HepG2 (cell line): ENCODE measurements at regions not wholly inside any gene's neighbourhood (a gene's known extent, or its start where the extent isn't known, plus 50 kb on each side); places are given as distances from the start of the nearest gene placed in this dataset.
A peak's percentile ranks its signal among the peaks of the same experiment; 100 is the strongest.

Experiments
- AGO2 ChIP-seq: fragments of 200-400 bp; formaldehyde crosslinking; optimal IDR thresholded peaks from 2 replicates; pipeline ENCODE3; 2017; ENCODE audit warnings: mild to moderate bottlenecking, low read depth, low read length, moderate library complexity
- JDP2 ChIP-seq: sonication (generic); formaldehyde crosslinking; IDR thresholded peaks from 2 replicates; pipeline ENCODE4 v1.8.1; 2022; ENCODE audit warnings: missing genetic modification reagents, borderline replicate concordance
- MTF1 ChIP-seq: sonication (generic); formaldehyde crosslinking; IDR thresholded peaks from 2 replicates; pipeline ENCODE4 v1.5.0; 2020; ENCODE audit warnings: missing genetic modification reagents
- NFATC3 ChIP-seq: sonication (generic); formaldehyde crosslinking; IDR thresholded peaks from 2 replicates; pipeline ENCODE4 v1.5.1; 2020; ENCODE audit warnings: mild to moderate bottlenecking, missing genetic modification reagents
- ONECUT2 ChIP-seq: sonication (generic); formaldehyde crosslinking; IDR thresholded peaks from 2 replicates; pipeline ENCODE4 v1.4.0; 2020; ENCODE audit warnings: missing genetic modification reagents
- PRMT3 ChIP-seq: sonication (generic); formaldehyde crosslinking; IDR thresholded peaks from 2 replicates; pipeline ENCODE4 v1.8.1; 2022; ENCODE audit warnings: low read depth, mild to moderate bottlenecking, moderate library complexity, missing genetic modification reagents, borderline replicate concordance
- ZMYM3 ChIP-seq: sonication (generic); formaldehyde crosslinking; IDR thresholded peaks from 2 replicates; pipeline ENCODE4 v1.5.1; 2020; ENCODE audit warnings: mild to moderate bottlenecking, missing genetic modification reagents
- ZNF530 ChIP-seq: sonication (generic); formaldehyde crosslinking; IDR thresholded peaks from 2 replicates; pipeline ENCODE4 v1.5.0; 2020; ENCODE audit warnings: low read depth, mild to moderate bottlenecking, missing genetic modification reagents
- ZNF605 ChIP-seq: sonication (generic); formaldehyde crosslinking; IDR thresholded peaks from 2 replicates; pipeline ENCODE4 v1.8.0; 2022; ENCODE audit warnings: mild to moderate bottlenecking, missing genetic modification reagents
- ZNF761 ChIP-seq: sonication (generic); formaldehyde crosslinking; conservative IDR thresholded peaks from 2 replicates; pipeline ENCODE4 v1.4.0; 2020; ENCODE audit warnings: mild to moderate bottlenecking, missing genetic modification reagents
- ZNF878 ChIP-seq: sonication (generic); formaldehyde crosslinking; IDR thresholded peaks from 2 replicates; pipeline ENCODE4 v1.8.1; 2023; ENCODE audit warnings: mild to moderate bottlenecking, missing genetic modification reagents, moderate library complexity
- ZNF879 ChIP-seq: sonication (generic); formaldehyde crosslinking; IDR thresholded peaks from 2 replicates; pipeline ENCODE4 v1.8.1; 2023; ENCODE audit warnings: missing genetic modification reagents
- ZSCAN9 ChIP-seq: IDR thresholded peaks from 2 replicates; pipeline ENCODE4 v1.6.1; 2016; ENCODE audit warnings: borderline replicate concordance
- TF ChIP-seq, protein P1 (sequence below): sonication (generic); formaldehyde crosslinking; IDR thresholded peaks from 2 replicates; pipeline ENCODE4 v1.4.0; 2020; ENCODE audit warnings: missing genetic modification reagents
- TF ChIP-seq, protein P2 (sequence below): IDR thresholded peaks from 2 replicates; pipeline ENCODE4 v1.6.1; 2016; ENCODE audit warnings: low read depth
- TF ChIP-seq, protein P3 (sequence below): sonication (generic); formaldehyde crosslinking; IDR thresholded peaks from 2 replicates; pipeline ENCODE4 v1.4.0; 2020; ENCODE audit warnings: missing genetic modification reagents
- TF ChIP-seq, protein P4 (sequence below): sonication (generic); formaldehyde crosslinking; IDR thresholded peaks from 2 replicates; pipeline ENCODE4 v1.5.1; 2020; ENCODE audit warnings: mild to moderate bottlenecking, moderate library complexity, missing genetic modification reagents

DNA sequence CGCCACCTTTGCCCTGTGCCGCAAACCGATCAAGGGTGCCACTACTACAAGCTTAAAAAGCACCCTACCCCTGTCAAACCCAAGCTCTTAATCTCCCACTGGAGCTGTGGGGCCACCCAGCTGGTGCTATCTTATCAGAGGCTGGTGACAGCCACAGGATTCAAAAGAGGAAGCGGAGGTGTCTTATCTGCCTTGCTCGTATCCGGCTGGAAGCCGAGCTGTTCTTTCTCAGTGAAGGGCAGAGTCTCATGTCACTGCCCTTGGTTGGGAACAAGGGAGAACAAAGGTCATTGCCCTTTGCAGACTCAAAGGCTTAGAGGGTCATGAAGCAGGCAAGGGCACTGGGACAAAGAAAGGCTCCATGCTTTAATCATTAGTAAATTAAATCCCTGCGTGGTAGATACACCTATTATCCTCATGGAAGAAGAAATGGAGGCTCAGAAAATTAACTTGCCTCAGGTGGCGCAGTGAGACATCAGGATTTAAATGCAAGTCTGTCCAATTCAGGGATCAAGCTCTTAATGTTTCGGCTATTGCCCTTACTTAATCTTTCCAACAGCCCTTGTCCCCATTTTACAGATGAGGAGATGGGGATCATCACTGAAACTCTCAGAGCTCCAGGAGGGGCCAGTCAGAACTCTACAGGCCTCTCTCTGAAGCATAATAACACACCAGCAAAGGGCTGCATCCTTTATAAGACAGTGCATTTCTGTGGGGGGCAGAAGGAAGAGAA, 360.0 kb upstream of the PROK2 start (continued):
- TF ChIP-seq, protein P1, sequence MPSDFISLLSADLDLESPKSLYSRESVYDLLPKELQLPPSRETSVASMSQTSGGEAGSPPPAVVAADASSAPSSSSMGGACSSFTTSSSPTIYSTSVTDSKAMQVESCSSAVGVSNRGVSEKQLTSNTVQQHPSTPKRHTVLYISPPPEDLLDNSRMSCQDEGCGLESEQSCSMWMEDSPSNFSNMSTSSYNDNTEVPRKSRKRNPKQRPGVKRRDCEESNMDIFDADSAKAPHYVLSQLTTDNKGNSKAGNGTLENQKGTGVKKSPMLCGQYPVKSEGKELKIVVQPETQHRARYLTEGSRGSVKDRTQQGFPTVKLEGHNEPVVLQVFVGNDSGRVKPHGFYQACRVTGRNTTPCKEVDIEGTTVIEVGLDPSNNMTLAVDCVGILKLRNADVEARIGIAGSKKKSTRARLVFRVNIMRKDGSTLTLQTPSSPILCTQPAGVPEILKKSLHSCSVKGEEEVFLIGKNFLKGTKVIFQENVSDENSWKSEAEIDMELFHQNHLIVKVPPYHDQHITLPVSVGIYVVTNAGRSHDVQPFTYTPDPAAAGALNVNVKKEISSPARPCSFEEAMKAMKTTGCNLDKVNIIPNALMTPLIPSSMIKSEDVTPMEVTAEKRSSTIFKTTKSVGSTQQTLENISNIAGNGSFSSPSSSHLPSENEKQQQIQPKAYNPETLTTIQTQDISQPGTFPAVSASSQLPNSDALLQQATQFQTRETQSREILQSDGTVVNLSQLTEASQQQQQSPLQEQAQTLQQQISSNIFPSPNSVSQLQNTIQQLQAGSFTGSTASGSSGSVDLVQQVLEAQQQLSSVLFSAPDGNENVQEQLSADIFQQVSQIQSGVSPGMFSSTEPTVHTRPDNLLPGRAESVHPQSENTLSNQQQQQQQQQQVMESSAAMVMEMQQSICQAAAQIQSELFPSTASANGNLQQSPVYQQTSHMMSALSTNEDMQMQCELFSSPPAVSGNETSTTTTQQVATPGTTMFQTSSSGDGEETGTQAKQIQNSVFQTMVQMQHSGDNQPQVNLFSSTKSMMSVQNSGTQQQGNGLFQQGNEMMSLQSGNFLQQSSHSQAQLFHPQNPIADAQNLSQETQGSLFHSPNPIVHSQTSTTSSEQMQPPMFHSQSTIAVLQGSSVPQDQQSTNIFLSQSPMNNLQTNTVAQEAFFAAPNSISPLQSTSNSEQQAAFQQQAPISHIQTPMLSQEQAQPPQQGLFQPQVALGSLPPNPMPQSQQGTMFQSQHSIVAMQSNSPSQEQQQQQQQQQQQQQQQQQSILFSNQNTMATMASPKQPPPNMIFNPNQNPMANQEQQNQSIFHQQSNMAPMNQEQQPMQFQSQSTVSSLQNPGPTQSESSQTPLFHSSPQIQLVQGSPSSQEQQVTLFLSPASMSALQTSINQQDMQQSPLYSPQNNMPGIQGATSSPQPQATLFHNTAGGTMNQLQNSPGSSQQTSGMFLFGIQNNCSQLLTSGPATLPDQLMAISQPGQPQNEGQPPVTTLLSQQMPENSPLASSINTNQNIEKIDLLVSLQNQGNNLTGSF (CRISPR knock-in tag): no peak
- TF ChIP-seq ZSCAN9 (CRISPR knock-in tag) (no peak), MTF1 (CRISPR knock-in tag) (no peak), NFATC3 (CRISPR knock-in tag) (no peak), ZNF761 (CRISPR knock-in tag) (0 out of 2 replicates have a peak, but pooled peaks have one; percentile 69), ONECUT2 (CRISPR knock-in tag) (no peak), ZMYM3 (peak; percentile 51), ZNF605 (CRISPR knock-in tag) (peak; percentile 74), PRMT3 (CRISPR knock-in tag) (no peak), ZNF879 (no peak), AGO2 (no peak), ZNF878 (CRISPR knock-in tag) (no peak), JDP2 (CRISPR knock-in tag) (no peak), ZNF530 (no peak)
- TF ChIP-seq, protein P2, sequence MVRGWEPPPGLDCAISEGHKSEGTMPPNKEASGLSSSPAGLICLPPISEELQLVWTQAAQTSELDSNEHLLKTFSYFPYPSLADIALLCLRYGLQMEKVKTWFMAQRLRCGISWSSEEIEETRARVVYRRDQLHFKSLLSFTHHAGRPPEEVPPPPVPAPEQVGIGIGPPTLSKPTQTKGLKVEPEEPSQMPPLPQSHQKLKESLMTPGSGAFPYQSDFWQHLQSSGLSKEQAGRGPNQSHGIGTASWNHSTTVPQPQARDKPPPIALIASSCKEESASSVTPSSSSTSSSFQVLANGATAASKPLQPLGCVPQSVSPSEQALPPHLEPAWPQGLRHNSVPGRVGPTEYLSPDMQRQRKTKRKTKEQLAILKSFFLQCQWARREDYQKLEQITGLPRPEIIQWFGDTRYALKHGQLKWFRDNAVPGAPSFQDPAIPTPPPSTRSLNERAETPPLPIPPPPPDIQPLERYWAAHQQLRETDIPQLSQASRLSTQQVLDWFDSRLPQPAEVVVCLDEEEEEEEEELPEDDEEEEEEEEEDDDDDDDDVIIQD (CRISPR knock-in tag): peak; percentile 59; the same call in 1 of the 2 replicates
- TF ChIP-seq, protein P3, sequence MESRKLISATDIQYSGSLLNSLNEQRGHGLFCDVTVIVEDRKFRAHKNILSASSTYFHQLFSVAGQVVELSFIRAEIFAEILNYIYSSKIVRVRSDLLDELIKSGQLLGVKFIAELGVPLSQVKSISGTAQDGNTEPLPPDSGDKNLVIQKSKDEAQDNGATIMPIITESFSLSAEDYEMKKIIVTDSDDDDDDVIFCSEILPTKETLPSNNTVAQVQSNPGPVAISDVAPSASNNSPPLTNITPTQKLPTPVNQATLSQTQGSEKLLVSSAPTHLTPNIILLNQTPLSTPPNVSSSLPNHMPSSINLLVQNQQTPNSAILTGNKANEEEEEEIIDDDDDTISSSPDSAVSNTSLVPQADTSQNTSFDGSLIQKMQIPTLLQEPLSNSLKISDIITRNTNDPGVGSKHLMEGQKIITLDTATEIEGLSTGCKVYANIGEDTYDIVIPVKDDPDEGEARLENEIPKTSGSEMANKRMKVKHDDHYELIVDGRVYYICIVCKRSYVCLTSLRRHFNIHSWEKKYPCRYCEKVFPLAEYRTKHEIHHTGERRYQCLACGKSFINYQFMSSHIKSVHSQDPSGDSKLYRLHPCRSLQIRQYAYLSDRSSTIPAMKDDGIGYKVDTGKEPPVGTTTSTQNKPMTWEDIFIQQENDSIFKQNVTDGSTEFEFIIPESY (CRISPR knock-in tag): no peak
- TF ChIP-seq, protein P4, sequence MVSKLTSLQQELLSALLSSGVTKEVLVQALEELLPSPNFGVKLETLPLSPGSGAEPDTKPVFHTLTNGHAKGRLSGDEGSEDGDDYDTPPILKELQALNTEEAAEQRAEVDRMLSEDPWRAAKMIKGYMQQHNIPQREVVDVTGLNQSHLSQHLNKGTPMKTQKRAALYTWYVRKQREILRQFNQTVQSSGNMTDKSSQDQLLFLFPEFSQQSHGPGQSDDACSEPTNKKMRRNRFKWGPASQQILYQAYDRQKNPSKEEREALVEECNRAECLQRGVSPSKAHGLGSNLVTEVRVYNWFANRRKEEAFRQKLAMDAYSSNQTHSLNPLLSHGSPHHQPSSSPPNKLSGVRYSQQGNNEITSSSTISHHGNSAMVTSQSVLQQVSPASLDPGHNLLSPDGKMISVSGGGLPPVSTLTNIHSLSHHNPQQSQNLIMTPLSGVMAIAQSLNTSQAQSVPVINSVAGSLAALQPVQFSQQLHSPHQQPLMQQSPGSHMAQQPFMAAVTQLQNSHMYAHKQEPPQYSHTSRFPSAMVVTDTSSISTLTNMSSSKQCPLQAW: peak; percentile 92
